Breast epithelium (tissue), 3 donors: ENCODE measurements at regions not wholly inside any gene's neighbourhood (a gene's known extent, or its start where the extent isn't known, plus 50 kb on each side); places are given as distances from the start of the nearest gene placed in this dataset.

Experiments
- CTCF ChIP-seq, 3 donors: fragments of 450-650 bp; IDR thresholded peaks; one replicate each; pipeline ENCODE4 v1.5.1; 2016 to 2017; ENCODE audit warnings: antibody characterized with exemption in 3 of 3, mild to moderate bottlenecking in 3 of 3, moderate library complexity in 3 of 3
- POLR2AphosphoS5 ChIP-seq, 3 donors: sonication (generic); formaldehyde crosslinking; IDR thresholded peaks; one replicate each; pipeline ENCODE4 v1.6.1; 2017; ENCODE audit warnings: antibody characterized with exemption in 3 of 3

DNA sequence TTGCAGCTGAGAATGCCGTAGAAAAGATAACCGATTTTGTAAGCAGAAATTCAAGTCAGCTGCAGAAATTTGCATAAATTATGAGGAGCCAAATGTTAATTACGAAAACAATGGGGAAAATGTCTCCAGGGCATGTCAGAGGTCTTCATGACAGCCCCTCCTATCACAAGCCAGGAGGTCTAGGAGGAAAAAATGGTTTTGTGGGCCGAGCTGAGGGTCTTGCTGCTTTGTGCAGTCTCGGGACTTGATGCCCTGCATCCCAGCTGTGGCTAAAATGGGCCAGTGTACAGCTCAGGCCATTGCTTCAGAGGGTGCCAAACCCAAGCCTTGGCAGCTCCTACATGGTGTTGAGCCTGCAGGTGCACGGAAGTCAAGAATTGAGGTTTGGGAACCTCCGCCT is 131.2 kb upstream of the PDE3A start:
- TF ChIP-seq CTCF (IDR thresholded peaks at IDR 0.05) (no peak), POLR2AphosphoS5 (IDR thresholded peaks at IDR 0.05) (no peak)
